Putamen (tissue), 1 donor: ENCODE measurements at regions not wholly inside any gene's neighbourhood (a gene's known extent, or its start where the extent isn't known, plus 50 kb on each side); places are given as distances from the start of the nearest gene placed in this dataset.
A peak's percentile ranks its signal among the peaks of the same experiment; 100 is the strongest.
"Not testable (repeated sequence)": the region's sequence is repeated elsewhere in the genome, so short reads cannot be mapped to it uniquely, and the experiment has no call there.

Experiments
- DNase-seq: peaks from one replicate; pipeline ENCODE4 v3.0.0-alpha.2; 2016; ENCODE audit warnings: low spot score

GRCh38 chr5:30479104-30479503, 714.4 kb upstream of the CDH6 start:
- no peak for DNase-seq

- DNase-seq = no peak
These were observed 718.1 kb upstream of the CDH6 start for GRCh38 chr5:30475429-30475828.

DNA sequence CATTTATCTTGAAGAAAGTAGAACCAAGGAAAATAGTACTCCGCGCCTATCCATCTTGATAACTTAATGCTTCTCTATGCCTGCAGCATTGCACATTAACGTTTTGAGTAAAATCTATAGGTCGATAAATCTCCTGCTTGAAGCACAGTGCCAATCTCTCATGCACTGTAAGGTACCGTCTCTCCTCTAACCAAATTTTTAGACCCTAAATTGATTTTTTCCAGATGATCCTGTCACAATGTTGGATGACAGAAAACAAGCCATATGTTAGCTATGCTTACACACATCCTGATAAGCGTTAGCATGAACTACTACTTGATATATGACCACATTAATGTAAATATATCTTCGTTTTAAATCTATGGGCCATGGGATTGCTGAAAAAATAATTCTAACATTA, 723.8 kb upstream of the CDH6 start:
- no peak for DNase-seq

DNA sequence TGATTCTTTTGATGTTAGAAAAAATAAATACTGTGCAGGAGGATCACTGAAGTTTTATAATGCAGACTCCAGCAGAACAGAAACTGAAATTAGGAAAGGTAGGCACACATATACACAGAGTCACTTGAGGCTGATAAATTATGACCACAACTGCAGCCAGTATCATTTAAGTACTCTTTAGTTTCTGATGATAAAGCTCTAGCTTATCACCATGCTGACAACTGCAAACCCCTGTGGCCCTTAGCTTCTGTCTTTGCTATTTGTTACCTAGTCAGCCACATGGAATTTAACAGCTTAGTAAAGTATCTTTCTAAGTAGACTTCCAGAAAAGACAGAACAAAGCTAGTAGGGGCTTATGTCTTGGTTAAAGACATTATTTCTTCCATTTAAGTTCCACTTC, 734.8 kb upstream of the CDH6 start:
- no peak for DNase-seq

GRCh38 chr5:30455484-30455883, 738.0 kb upstream of the CDH6 start:
- not testable (repeated sequence) for DNase-seq

- DNase-seq = no peak
These were observed 740.3 kb upstream of the CDH6 start for GRCh38 chr5:30453168-30453567.

- no peak for DNase-seq
These were observed 743.3 kb upstream of the CDH6 start for GRCh38 chr5:30450153-30450552.

GRCh38 chr5:30447431-30447830, 746.1 kb upstream of the CDH6 start:
- no peak for DNase-seq

DNA sequence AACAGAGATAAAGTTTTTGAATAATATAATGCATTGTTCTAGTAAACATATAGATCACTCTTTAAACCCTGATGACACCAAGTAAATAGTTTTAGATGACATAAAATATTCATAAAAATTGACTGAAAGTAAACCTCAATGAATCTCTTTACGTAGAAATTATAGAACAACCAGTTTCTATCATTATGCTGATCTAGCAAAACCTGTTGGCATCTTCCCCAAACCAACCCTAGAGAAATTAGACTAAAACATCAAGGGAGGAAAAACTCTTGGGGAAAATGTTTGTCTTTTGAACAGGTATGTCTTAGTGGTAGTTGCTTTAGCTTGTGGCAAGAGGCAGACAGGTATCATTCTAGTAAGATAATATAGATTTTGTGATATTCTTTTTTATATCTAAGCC, 747.0 kb upstream of the CDH6 start:
- DNase-seq = no peak

GRCh38 chr5:30438785-30439184, 754.7 kb upstream of the CDH6 start:
- DNase-seq = no peak

GRCh38 chr5:30436691-30437090, 756.8 kb upstream of the CDH6 start:
- no peak for DNase-seq

- not testable (repeated sequence) for DNase-seq
These were observed 764.5 kb upstream of the CDH6 start for GRCh38 chr5:30428866-30429407.

GRCh38 chr5:30414078-30414477, 779.4 kb upstream of the CDH6 start:
- DNase-seq = no peak

GRCh38 chr5:30413540-30413939, 779.9 kb upstream of the CDH6 start:
- DNase-seq = no peak

GRCh38 chr5:30405821-30406220, 787.7 kb upstream of the CDH6 start:
- no peak for DNase-seq

DNA sequence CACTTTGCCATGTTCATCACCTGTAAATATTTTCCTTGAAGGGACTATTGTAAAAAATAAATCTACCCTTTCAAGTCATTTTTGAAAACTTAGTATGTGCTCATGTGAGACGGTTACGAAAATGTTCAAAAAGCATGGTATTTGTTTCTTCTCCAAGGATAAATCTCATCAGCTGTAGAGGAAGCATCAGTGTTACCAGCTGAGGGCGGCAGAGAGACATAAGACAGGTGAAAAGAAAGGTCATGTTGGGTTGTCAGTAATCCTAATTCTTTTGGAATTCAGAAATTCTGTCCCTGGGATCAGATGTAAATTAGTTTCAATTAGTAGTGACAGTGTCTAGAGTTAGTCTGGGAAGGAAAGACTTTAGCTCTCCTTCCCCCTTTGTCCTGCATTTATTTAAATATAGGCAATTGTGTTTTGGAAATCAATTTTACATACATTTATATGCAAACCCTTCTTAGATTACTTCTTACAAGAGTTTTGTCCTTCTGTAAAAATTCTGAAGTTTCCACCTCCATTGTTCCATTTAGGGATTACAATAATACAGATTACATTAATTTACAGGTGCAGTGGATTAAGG, 791.9 kb upstream of the CDH6 start:
- DNase-seq = peak; percentile 14

DNA sequence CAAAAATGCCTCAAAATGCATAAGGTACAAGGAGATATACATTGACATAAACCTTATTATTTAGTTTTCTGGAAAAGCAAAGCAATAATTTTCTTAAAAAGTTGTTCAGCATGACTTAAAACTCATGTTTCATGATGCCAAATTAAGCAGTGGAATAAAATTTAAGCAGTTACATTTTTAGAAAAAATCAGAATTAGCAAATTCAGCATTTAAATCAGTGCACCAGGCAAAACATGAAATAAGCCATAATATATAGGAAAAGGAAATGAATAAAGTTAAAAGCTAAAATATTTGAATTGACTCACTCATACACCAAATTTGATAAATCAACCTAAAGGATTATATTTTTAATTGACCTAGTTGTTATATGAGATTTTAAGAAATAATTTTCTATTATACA, 795.1 kb upstream of the CDH6 start:
- DNase-seq = no peak

- DNase-seq = no peak
These were observed 800.6 kb upstream of the CDH6 start for GRCh38 chr5:30392897-30393296.

- no peak for DNase-seq
These were observed 803.4 kb upstream of the CDH6 start for GRCh38 chr5:30390095-30390494.

DNA sequence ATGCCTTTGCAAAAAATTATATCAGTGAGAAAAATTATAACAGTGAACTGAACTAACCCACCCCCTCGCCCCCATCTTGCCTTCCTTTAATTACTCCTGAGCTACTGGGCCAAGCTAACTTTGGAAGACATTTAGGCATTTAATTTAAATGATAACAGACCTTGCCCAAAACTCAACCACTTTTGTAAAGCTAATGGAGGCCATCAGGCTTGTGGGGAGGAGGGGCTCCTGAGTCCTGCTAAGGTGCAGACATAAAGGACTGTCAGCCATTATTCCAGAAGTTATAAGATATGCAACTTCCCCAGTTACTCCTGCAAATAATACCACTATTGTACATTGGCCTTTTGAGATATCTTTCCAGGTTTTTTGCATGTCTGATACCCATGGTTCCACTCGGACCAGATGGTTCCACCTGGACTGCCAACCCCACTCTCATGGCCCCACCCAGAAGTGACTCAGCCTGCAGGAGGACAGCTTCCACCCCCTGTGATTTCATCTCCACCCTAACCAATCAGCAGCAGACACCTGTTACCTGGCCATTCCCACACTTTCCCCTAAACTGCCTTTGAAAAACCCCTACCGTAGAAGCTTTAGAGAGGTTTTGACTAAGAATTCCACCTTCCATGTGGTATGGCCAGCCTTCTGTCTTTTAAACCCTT, 805.4 kb upstream of the CDH6 start:
- DNase-seq = no peak

DNA sequence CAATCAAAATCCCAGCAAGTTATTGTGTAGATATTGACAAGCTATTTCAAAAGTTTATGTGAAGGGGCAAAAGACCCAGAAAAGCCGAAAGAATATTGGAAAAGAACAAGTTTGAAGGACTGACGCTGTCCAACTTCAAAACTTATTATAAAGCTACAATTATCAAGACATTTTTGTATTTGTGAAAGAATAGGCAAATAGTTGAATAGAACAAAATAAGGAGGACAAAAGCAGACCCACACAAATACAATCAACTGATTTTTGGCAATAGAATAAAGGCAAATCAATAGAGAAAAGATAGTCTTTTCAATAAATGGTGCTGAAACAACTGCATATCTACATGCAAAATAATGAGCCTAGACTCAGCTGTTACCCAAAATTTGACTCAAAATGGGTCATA, 807.7 kb upstream of the CDH6 start:
- no peak for DNase-seq

- DNase-seq = no peak
These were observed 809.3 kb upstream of the CDH6 start for GRCh38 chr5:30384171-30384570.

GRCh38 chr5:30380228-30380627, 813.3 kb upstream of the CDH6 start:
- no peak for DNase-seq

- DNase-seq = no peak
These were observed 816.6 kb upstream of the CDH6 start for GRCh38 chr5:30376848-30377247.
